Activated CD8-positive, alpha-beta T cell treated with anti-CD3 and anti-CD28 coated beads for 36 hours (primary cell): ENCODE measurements at regions not wholly inside any gene's neighbourhood (a gene's known extent, or its start where the extent isn't known, plus 50 kb on each side); places are given as distances from the start of the nearest gene placed in this dataset.
"Not testable (repeated sequence)": the region's sequence is repeated elsewhere in the genome, so short reads cannot be mapped to it uniquely, and the experiment has no call there.

ENCODE experiments used
- ATAC-seq: fragments of 200-7000 bp; cut with Tn5 transposase; one replicate; pipeline ENCODE4 v1.10.0; 2021; ENCODE audit warnings: mild to moderate bottlenecking, moderate library complexity
- CTCF ChIA-PET: fragments of 350-600 bp; sonication (Branson Sonifier 250); formaldehyde crosslinking; loops from one replicate; lab custom pipeline; 2021; ENCODE audit warnings: antibody characterized with exemption; lab: Charles Lee
- POLR2A ChIA-PET: fragments of 350-600 bp; sonication (Branson Sonifier 250); formaldehyde crosslinking; loops from one replicate; lab custom pipeline; 2021; ENCODE audit warnings: antibody characterized with exemption; lab: Charles Lee
- DNase-seq: peaks from one replicate; pipeline ENCODE4 v3.0.0-alpha.2; 2020
- H3K27ac Mint-ChIP-seq: one replicate; pipeline ENCODE4 v1.8.0; 2021; ENCODE audit warnings: mild to moderate bottlenecking, mixed read lengths
- H3K27me3 Mint-ChIP-seq: one replicate; pipeline ENCODE4 v1.8.0; 2021; ENCODE audit warnings: mixed read lengths
- H3K36me3 Mint-ChIP-seq: one replicate; pipeline ENCODE4 v1.8.0; 2021; ENCODE audit warnings: low read depth, mixed read lengths
- H3K4me1 Mint-ChIP-seq: one replicate; pipeline ENCODE4 v1.8.0; 2021; ENCODE audit warnings: low read depth, mixed read lengths
- H3K4me3 Mint-ChIP-seq: one replicate; pipeline ENCODE4 v1.8.0; 2021; ENCODE audit warnings: mild to moderate bottlenecking, moderate library complexity, mixed read lengths
- H3K9me3 Mint-ChIP-seq: one replicate; pipeline ENCODE4 v1.8.0; 2021; ENCODE audit warnings: mixed read lengths
- CTCF ChIP-seq: fragments of 200-600 bp; IDR thresholded peaks from one replicate; pipeline ENCODE4 v1.8.0; 2022; ENCODE audit warnings: antibody characterized with exemption, mild to moderate bottlenecking
- intact Hi-C: fragments of 100-400 bp; cut with micrococcal nuclease; formaldehyde crosslinking; loops from one replicate; pipeline ENCODE4 v1.10.0; 2022

- DNase-seq (no peak), ATAC-seq (no peak)
- Mint-ChIP-seq H3K9me3 (peaks cover 2% of the 10 kb centered on the region), H3K4me1 (no peaks in the 10 kb centered on the region), H3K27ac (no peak overlapping the region), H3K36me3 (no peaks in the 10 kb centered on the region), H3K27me3 (no peaks in the 10 kb centered on the region), H3K4me3 (no peak overlapping the region)
- intact Hi-C loops = no loop called here
- POLR2A ChIA-PET = no interaction called here
- TF ChIP-seq CTCF = no peak
- CTCF ChIA-PET = no interaction called here
Measured at GRCh38 chr4:186805020-186805820, 81.6 kb upstream of the FAT1 start.

- ATAC-seq, CTCF ChIA-PET, H3K9me3 Mint-ChIP-seq, H3K4me3 Mint-ChIP-seq, H3K27me3 Mint-ChIP-seq, intact Hi-C loops, H3K4me1 Mint-ChIP-seq, DNase-seq, H3K36me3 Mint-ChIP-seq, H3K27ac Mint-ChIP-seq, POLR2A ChIA-PET: not testable (repeated sequence)
Measured at GRCh38 chr4:186805917-186806316, 82.3 kb upstream of the FAT1 start.

- no peak for ATAC-seq
- no peaks in the 10 kb centered on the region for H3K36me3 Mint-ChIP-seq
- no peaks in the 10 kb centered on the region for H3K27me3 Mint-ChIP-seq
- H3K4me1 Mint-ChIP-seq = no peaks in the 10 kb centered on the region
- intact Hi-C loops = no loop called here
- DNase-seq = no peak
- H3K4me3 Mint-ChIP-seq = no peak overlapping the region
- ChIA-PET POLR2A (no interaction called here), CTCF (no interaction called here)
- H3K27ac Mint-ChIP-seq = no peak overlapping the region
- no peak for TF ChIP-seq CTCF
- H3K9me3 Mint-ChIP-seq = peaks cover 2% of the 10 kb centered on the region
Measured at GRCh38 chr4:186806679-186807421, 83.2 kb upstream of the FAT1 start.

GRCh38 chr4:186807808-186808629 lies 84.4 kb upstream of the FAT1 start:
- H3K9me3 Mint-ChIP-seq = peaks cover 2% of the 10 kb centered on the region
- H3K36me3 Mint-ChIP-seq = no peaks in the 10 kb centered on the region
- TF ChIP-seq CTCF = no peak
- no peaks in the 10 kb centered on the region for H3K27me3 Mint-ChIP-seq
- DNase-seq (no peak), ATAC-seq (no peak)
- POLR2A ChIA-PET = no interaction called here
- no peak overlapping the region for H3K27ac Mint-ChIP-seq
- intact Hi-C loops = no loop called here
- H3K4me3 Mint-ChIP-seq = no peak overlapping the region
- H3K4me1 Mint-ChIP-seq = no peaks in the 10 kb centered on the region
- CTCF ChIA-PET = no interaction called here

GRCh38 chr4:186808630-186809018 lies 85.0 kb upstream of the FAT1 start:
- Mint-ChIP-seq H3K4me1 (no peaks in the 10 kb centered on the region), H3K27ac (no peak overlapping the region)
- CTCF ChIA-PET = no interaction called here

More at GRCh38 chr4:186808630-186809018, 85.0 kb upstream of the FAT1 start:
- no peak for ATAC-seq
- POLR2A ChIA-PET = no interaction called here
- TF ChIP-seq CTCF = no peak
- H3K9me3 Mint-ChIP-seq = peaks cover 2% of the 10 kb centered on the region
- H3K4me3 Mint-ChIP-seq = no peak overlapping the region
- intact Hi-C loops = no loop called here
- DNase-seq = peak; percentile 7
- H3K27me3 Mint-ChIP-seq = no peaks in the 10 kb centered on the region
- H3K36me3 Mint-ChIP-seq = no peaks in the 10 kb centered on the region
